SK-N-SH (cell line): ENCODE measurements at regions not wholly inside any gene's neighbourhood (a gene's known extent, or its start where the extent isn't known, plus 50 kb on each side); places are given as distances from the start of the nearest gene placed in this dataset.

Experiments
- CTCF ChIA-PET: fragments of 300-600, 350-600 bp; formaldehyde crosslinking; extraction: SDS; loops from one replicate; lab custom pipeline; 2021; lab: Yijun Ruan, JAX
- POLR2A ChIA-PET: fragments of 350-600 bp; sonication (Branson Sonifier 250); formaldehyde crosslinking; extraction: SDS; loops from one replicate; lab custom pipeline; 2020; ENCODE audit warnings: antibody characterized with exemption, inconsistent platforms; lab: Yijun Ruan, JAX
- DNase-seq: peaks from one replicate; pipeline ENCODE4 v3.0.0; 2012
- H2AFZ ChIP-seq: fragments of 200-600 bp; sonication (generic); 2 replicates; pipeline ENCODE4 v1.8.1; 2016; ENCODE audit warnings: antibody characterized with exemption, mild to moderate bottlenecking, low read depth
- H3F3A ChIP-seq: fragments of 200-600 bp; sonication (generic); replicated peaks from 2 replicates; pipeline ENCODE3; 2016; ENCODE audit warnings: antibody characterized with exemption, mild to moderate bottlenecking; ENCODE audit not compliant: insufficient read depth
- H3K27ac ChIP-seq, 2 experiments: fragments of 200-500 bp in 1 of 2; fragments of 200-600 bp in 1 of 2; sonication (Bioruptor generic) in 1 of 2; sonication (generic), shearing (Covaris generic) in 1 of 2; 2 replicates each; pipeline versions ENCODE4 v1.5.1 to v1.6.1; 2014 to 2016; ENCODE audit warnings: low read depth in 2 of 2, inconsistent platforms in 1 of 2, low read length in 1 of 2, mild to moderate bottlenecking in 1 of 2, mixed read lengths in 1 of 2
- H3K27me3 ChIP-seq: fragments of 200-600 bp; sonication (generic), shearing (Covaris generic); 2 replicates; pipeline ENCODE4 v1.6.1; 2016; ENCODE audit warnings: mixed run types; ENCODE audit not compliant: insufficient read depth
- H3K36me3 ChIP-seq, 2 experiments: fragments of 200-500 bp in 1 of 2; fragments of 200-600 bp in 1 of 2; sonication (Bioruptor generic) in 1 of 2; sonication (generic) in 1 of 2; replicated peaks in 1 of 2; 2 replicates each; pipeline versions ENCODE3 to v1.5.1; 2014 to 2016; ENCODE audit warnings: low read length in 1 of 2, mild to moderate bottlenecking in 1 of 2; ENCODE audit not compliant: insufficient read depth in 2 of 2, control insufficient read depth in 1 of 2
- H3K4me1 ChIP-seq, 2 experiments: fragments of 200-500 bp in 1 of 2; fragments of 200-600 bp in 1 of 2; sonication (Bioruptor generic) in 1 of 2; sonication (generic), shearing (Covaris generic) in 1 of 2; 2 replicates each; pipeline versions ENCODE4 v1.5.1 to v1.6.1; 2014 to 2016; ENCODE audit warnings: low read depth in 1 of 2, low read length in 1 of 2, mixed run types in 1 of 2; ENCODE audit not compliant: insufficient read depth in 2 of 2, control insufficient read depth in 1 of 2
- H3K4me2 ChIP-seq: fragments of 200-600 bp; sonication (generic), shearing (Covaris generic); 2 replicates; pipeline ENCODE4 v1.6.1; 2017; ENCODE audit warnings: mixed run types
- H3K4me3 ChIP-seq, 2 experiments: fragments of 200-500 bp in 1 of 2; fragments of 200-600 bp in 1 of 2; sonication (Bioruptor generic) in 1 of 2; sonication (generic), shearing (Covaris generic) in 1 of 2; 2 replicates each; pipeline versions ENCODE4 v1.5.1 to v1.8.1; 2014 to 2016; ENCODE audit warnings: low read depth in 2 of 2, inconsistent platforms in 1 of 2, low read length in 1 of 2, mild to moderate bottlenecking in 1 of 2, mixed read lengths in 1 of 2, moderate library complexity in 1 of 2
- H3K79me2 ChIP-seq: fragments of 200-600 bp; sonication (generic); 2 replicates; pipeline ENCODE4 v1.8.1; 2017; ENCODE audit warnings: mild to moderate bottlenecking; ENCODE audit not compliant: insufficient read depth
- H3K9ac ChIP-seq: fragments of 200-600 bp; sonication (generic); 2 replicates; pipeline ENCODE4 v1.6.1; 2017; ENCODE audit warnings: mixed run types
- H3K9me2 ChIP-seq: fragments of 200-600 bp; sonication (generic); 2 replicates; pipeline ENCODE4 v1.6.1; 2017; ENCODE audit warnings: mixed run types
- H3K9me3 ChIP-seq: fragments of 200-600 bp; sonication (generic); 2 replicates; pipeline ENCODE4 v1.6.1; 2017; ENCODE audit warnings: mixed run types, mild to moderate bottlenecking, moderate library complexity
- H4K20me1 ChIP-seq: fragments of 200-600 bp; sonication (generic); 2 replicates; pipeline ENCODE4 v1.6.1; 2017; ENCODE audit warnings: mild to moderate bottlenecking, mixed run types; ENCODE audit not compliant: insufficient read depth
- GABPA ChIP-seq: IDR thresholded peaks from 2 replicates; pipeline ENCODE4 v1.4.0; 2012; ENCODE audit warnings: low read depth, mild to moderate bottlenecking
- GATA2 ChIP-seq: sonication (generic); formaldehyde crosslinking; IDR thresholded peaks from 2 replicates; pipeline ENCODE4 v1.5.0; 2020; ENCODE audit warnings: mild to moderate bottlenecking, missing genetic modification reagents
- WGBS: methylation state at CpG from one replicate; pipeline ENCODE4 v1.1.6; 2017; ENCODE audit warnings: low lambda C conversion rate; 5-methylcytosine and 5-hydroxymethylcytosine counted together
- TF ChIP-seq, protein P1 (sequence below): fragments of 200-600 bp; sonication (generic); IDR thresholded peaks from 2 replicates; pipeline ENCODE4 v1.6.1; 2017; ENCODE audit warnings: antibody characterized with exemption, mild to moderate bottlenecking, moderate library complexity
- TF ChIP-seq, protein P2 (sequence below): IDR thresholded peaks from 2 replicates; pipeline ENCODE4 v1.4.0; 2012; ENCODE audit warnings: low read depth
- TF ChIP-seq, protein P3 (sequence below): fragments of 150-350 bp; IDR thresholded peaks from 2 replicates; pipeline ENCODE4 v1.6.1; 2016; ENCODE audit warnings: mild to moderate bottlenecking, low read depth, low read length

DNA sequence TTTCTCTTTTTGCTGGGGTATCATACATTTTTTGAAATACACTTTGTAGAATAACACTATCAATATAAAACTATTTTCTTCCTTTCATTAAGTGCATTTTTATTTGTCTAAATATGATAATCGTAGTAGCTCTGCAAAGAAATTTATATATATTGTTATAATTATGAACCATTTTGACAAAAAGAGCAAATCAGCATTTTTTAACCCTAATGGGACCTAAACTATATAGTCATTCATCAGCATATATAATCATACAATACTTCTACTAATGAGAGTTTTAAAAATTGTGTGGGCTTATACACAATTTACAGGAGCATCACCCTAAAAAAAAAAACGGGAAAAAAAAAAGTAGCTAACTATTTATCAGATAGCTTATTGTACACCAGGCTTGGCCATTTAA is 329.7 kb upstream of the TYRP1 start:
- under 1% methylated on average over 2 of the region's 2 CpGs for WGBS
- Histone ChIP-seq H3K9me2 (no peaks in the 10 kb centered on the region), H3K9ac (no peak overlapping the region), H3K79me2 (no peaks in the 10 kb centered on the region), H3K4me3 (no peak overlapping the region), H4K20me1 (no peaks in the 10 kb centered on the region), H3K4me2 (no peak overlapping the region), H3F3A (no peaks in the 10 kb centered on the region), H3K4me1 (no peaks in the 10 kb centered on the region), H3K9me3 (no peaks in the 10 kb centered on the region), H3K36me3 (no peaks in the 10 kb centered on the region), H2AFZ (no peak overlapping the region), H3K27ac (no peak overlapping the region), H3K27me3 (no peaks in the 10 kb centered on the region)
- CTCF ChIA-PET, result no interaction called here
- DNase-seq, result no peak
- TF ChIP-seq, protein P1, sequence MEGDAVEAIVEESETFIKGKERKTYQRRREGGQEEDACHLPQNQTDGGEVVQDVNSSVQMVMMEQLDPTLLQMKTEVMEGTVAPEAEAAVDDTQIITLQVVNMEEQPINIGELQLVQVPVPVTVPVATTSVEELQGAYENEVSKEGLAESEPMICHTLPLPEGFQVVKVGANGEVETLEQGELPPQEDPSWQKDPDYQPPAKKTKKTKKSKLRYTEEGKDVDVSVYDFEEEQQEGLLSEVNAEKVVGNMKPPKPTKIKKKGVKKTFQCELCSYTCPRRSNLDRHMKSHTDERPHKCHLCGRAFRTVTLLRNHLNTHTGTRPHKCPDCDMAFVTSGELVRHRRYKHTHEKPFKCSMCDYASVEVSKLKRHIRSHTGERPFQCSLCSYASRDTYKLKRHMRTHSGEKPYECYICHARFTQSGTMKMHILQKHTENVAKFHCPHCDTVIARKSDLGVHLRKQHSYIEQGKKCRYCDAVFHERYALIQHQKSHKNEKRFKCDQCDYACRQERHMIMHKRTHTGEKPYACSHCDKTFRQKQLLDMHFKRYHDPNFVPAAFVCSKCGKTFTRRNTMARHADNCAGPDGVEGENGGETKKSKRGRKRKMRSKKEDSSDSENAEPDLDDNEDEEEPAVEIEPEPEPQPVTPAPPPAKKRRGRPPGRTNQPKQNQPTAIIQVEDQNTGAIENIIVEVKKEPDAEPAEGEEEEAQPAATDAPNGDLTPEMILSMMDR, result no peak
- TF ChIP-seq, protein P2, sequence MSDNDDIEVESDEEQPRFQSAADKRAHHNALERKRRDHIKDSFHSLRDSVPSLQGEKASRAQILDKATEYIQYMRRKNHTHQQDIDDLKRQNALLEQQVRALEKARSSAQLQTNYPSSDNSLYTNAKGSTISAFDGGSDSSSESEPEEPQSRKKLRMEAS, result no peak
- TF ChIP-seq, protein P3, sequence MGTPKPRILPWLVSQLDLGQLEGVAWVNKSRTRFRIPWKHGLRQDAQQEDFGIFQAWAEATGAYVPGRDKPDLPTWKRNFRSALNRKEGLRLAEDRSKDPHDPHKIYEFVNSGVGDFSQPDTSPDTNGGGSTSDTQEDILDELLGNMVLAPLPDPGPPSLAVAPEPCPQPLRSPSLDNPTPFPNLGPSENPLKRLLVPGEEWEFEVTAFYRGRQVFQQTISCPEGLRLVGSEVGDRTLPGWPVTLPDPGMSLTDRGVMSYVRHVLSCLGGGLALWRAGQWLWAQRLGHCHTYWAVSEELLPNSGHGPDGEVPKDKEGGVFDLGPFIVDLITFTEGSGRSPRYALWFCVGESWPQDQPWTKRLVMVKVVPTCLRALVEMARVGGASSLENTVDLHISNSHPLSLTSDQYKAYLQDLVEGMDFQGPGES, result no peak
- POLR2A ChIA-PET, result no interaction called here

DNA sequence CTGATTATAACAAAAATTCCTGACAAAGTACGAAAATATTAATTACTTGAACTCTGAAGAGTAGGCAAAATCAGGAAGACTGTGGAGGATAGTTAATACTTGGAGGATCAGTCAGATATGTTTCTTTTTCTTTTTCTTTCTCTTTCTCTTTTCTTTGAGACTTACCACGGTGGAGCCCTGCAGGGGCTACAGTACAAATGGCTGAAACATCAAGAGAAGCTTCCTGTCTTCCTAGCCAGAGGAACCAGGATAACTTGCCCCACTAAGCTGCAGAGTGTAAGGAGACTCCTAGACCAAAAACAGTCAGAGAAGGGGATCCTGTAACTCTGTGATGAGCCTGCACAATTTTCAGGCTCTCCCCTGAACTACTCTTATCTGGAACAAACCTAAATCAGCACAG is 324.6 kb upstream of the TYRP1 start:
- Histone ChIP-seq H3K27me3 (no peaks in the 10 kb centered on the region), H3K36me3 (no peaks in the 10 kb centered on the region), H3K4me3 (no peak overlapping the region), H3K4me1 (no peaks in the 10 kb centered on the region), H3K9me3 (no peaks in the 10 kb centered on the region), H3K79me2 (no peaks in the 10 kb centered on the region), H3K9ac (no peak overlapping the region), H3K27ac (no peak overlapping the region), H4K20me1 (no peaks in the 10 kb centered on the region), H3K9me2 (no peaks in the 10 kb centered on the region; the same call in 1 of the 2 replicates), H2AFZ (no peak overlapping the region), H3F3A (no peaks in the 10 kb centered on the region), H3K4me2 (no peak overlapping the region)
- ChIA-PET CTCF (no interaction called here), POLR2A (no interaction called here)
- no peak for DNase-seq
- TF ChIP-seq GABPA (no peak), GATA2 (CRISPR knock-in tag) (no peak)
- TF ChIP-seq, protein P3, result no peak
- WGBS, result 0% methylated on average over 2 of the region's 2 CpGs
